NCI-H345 treated with DMSO at 0.1 percent for 48 hours (cell line): ENCODE measurements at regions not wholly inside any gene's neighbourhood (a gene's known extent, or its start where the extent isn't known, plus 50 kb on each side); places are given as distances from the start of the nearest gene placed in this dataset.
"Not testable (repeated sequence)": the region's sequence is repeated elsewhere in the genome, so short reads cannot be mapped to it uniquely, and the experiment has no call there.

Source experiments
- DNase-seq: peaks from one replicate; lab custom pipeline; 2025; ENCODE audit not compliant: unreplicated experiment; lab: John Stamatoyannopoulos, UW

- no peak for DNase-seq
These were observed 529.5 kb downstream of the LIG4 start for GRCh38 chr13:107685876-107686275.

GRCh38 chr13:107681600-107681999 lies 533.7 kb downstream of the LIG4 start:
- no peak for DNase-seq

- no peak for DNase-seq
These were observed 535.2 kb downstream of the LIG4 start for GRCh38 chr13:107680115-107680514.

- DNase-seq = no peak
These were observed 537.2 kb downstream of the LIG4 start for GRCh38 chr13:107678075-107678689.

- no peak for DNase-seq
These were observed 539.3 kb downstream of the LIG4 start for GRCh38 chr13:107675847-107676550.

GRCh38 chr13:107669391-107669993 lies 545.8 kb downstream of the LIG4 start:
- DNase-seq = no peak

GRCh38 chr13:107665926-107666458 lies 549.3 kb downstream of the LIG4 start:
- DNase-seq = no peak

GRCh38 chr13:107650081-107650701 lies 565.1 kb downstream of the LIG4 start:
- DNase-seq = no peak

GRCh38 chr13:107649079-107649478 lies 566.3 kb downstream of the LIG4 start:
- DNase-seq = no peak

- DNase-seq = no peak
These were observed 571.2 kb downstream of the LIG4 start for GRCh38 chr13:107644136-107644535.

GRCh38 chr13:107643615-107644014 lies 571.7 kb downstream of the LIG4 start:
- DNase-seq = no peak

- DNase-seq = no peak
These were observed 572.5 kb downstream of the LIG4 start for GRCh38 chr13:107642831-107643230.

GRCh38 chr13:107641574-107641973 lies 573.8 kb downstream of the LIG4 start:
- no peak for DNase-seq

GRCh38 chr13:107625648-107626047 lies 589.7 kb downstream of the LIG4 start:
- no peak for DNase-seq

- no peak for DNase-seq
These were observed 597.8 kb downstream of the LIG4 start for GRCh38 chr13:107617527-107617926.

- no peak for DNase-seq
These were observed 603.0 kb downstream of the LIG4 start for GRCh38 chr13:107612376-107612775.

GRCh38 chr13:107608736-107609135 lies 606.6 kb downstream of the LIG4 start:
- no peak for DNase-seq

- DNase-seq = no peak
These were observed 614.4 kb downstream of the LIG4 start for GRCh38 chr13:107600971-107601370.

GRCh38 chr13:107596306-107596705 lies 619.0 kb downstream of the LIG4 start:
- DNase-seq = not testable (repeated sequence)

GRCh38 chr13:107590556-107590955 lies 624.8 kb downstream of the LIG4 start:
- no peak for DNase-seq

- no peak for DNase-seq
These were observed 627.7 kb downstream of the LIG4 start for GRCh38 chr13:107587681-107588080.

- no peak for DNase-seq
These were observed 629.1 kb downstream of the LIG4 start for GRCh38 chr13:107586216-107586615.
